A549 (cell line): ENCODE measurements at regions not wholly inside any gene's neighbourhood (a gene's known extent, or its start where the extent isn't known, plus 50 kb on each side); places are given as distances from the start of the nearest gene placed in this dataset.
"Not testable (repeated sequence)": the region's sequence is repeated elsewhere in the genome, so short reads cannot be mapped to it uniquely, and the experiment has no call there.

Experiments used
- ATAC-seq, 2 experiments: fragments of 200-7000 bp in 1 of 2; fragments of >200 bp in 1 of 2; cut with Nextera tagmentation in 1 of 2; cut with Tn5 transposase in 1 of 2; 3 replicates each; pipeline versions ENCODE4 v1.8.0 to v1.9.1; 2018 to 2020; ENCODE audit warnings: mild to moderate bottlenecking in 1 of 2, moderate library complexity in 1 of 2
- CTCF ChIA-PET: fragments of 300-600 bp; sonication (Branson Sonifier 250); formaldehyde crosslinking; extraction: SDS; loops from one replicate; lab custom pipeline; 2021; ENCODE audit warnings: antibody characterized with exemption, inconsistent platforms; lab: Yijun Ruan, JAX
- POLR2A ChIA-PET: fragments of 350-600 bp; formaldehyde crosslinking; extraction: SDS; loops from one replicate; lab custom pipeline; 2021; ENCODE audit warnings: antibody characterized with exemption, inconsistent platforms; lab: Yijun Ruan, JAX
- DNase-seq, 2 experiments: peaks; one replicate each; pipeline versions ENCODE4 v3.0.0 to v3.0.0-alpha.2; 2011 to 2016; ENCODE audit warnings: low read depth in 1 of 2, low spot score in 1 of 2
- FAIRE-seq: peaks from 2 replicates; lab custom pipeline; 2011; peaks lifted over from hg19 to GRCh38; lab: Jason Lieb, UNC
- H3K27ac ChIP-seq, 2 experiments: fragments of >200 bp; sonication (Bioruptor Twin); formaldehyde crosslinking; 3 replicates each; pipeline ENCODE4 v1.5.1; 2016 to 2017
- H3K4me1 ChIP-seq: fragments of >200 bp; sonication (Bioruptor Twin); formaldehyde crosslinking; 3 replicates; pipeline ENCODE4 v1.6.1; 2016
- H3K4me2 ChIP-seq: fragments of >200 bp; sonication (Bioruptor Twin); formaldehyde crosslinking; 3 replicates; pipeline ENCODE4 v1.6.1; 2016
- H3K4me3 ChIP-seq: fragments of >200 bp; sonication (Bioruptor Twin); formaldehyde crosslinking; 3 replicates; pipeline ENCODE4 v1.5.1; 2016
- H3K9me3 ChIP-seq: fragments of >200 bp; sonication (Bioruptor Twin); formaldehyde crosslinking; 3 replicates; pipeline ENCODE4 v1.6.1; 2016
- ATOH8 ChIP-seq: fragments of 250-450 bp; sonication (Bioruptor Pico); IDR thresholded peaks from 2 replicates; pipeline ENCODE4 v1.5.0; 2020; ENCODE audit warnings: low read depth, mild to moderate bottlenecking, moderate library complexity
- CEBPB ChIP-seq, 2 experiments: fragments of >200 bp in 1 of 2; sonication (Bioruptor Twin) in 1 of 2; formaldehyde crosslinking in 1 of 2; IDR thresholded peaks; 2 replicates each; pipeline ENCODE4 v1.6.1; 2012 to 2016
- CHD2 ChIP-seq: fragments of 150-350 bp; IDR thresholded peaks from 2 replicates; pipeline ENCODE4 v1.6.1; 2014; ENCODE audit warnings: low read length; ENCODE audit not compliant: partially characterized antibody
- CHD4 ChIP-seq: fragments of 200-600 bp; sonication (generic); IDR thresholded peaks from 2 replicates; pipeline ENCODE4 v1.6.1; 2016; ENCODE audit warnings: antibody characterized with exemption, mild to moderate bottlenecking, borderline replicate concordance
- EHF ChIP-seq: fragments of 250-450 bp; sonication (Bioruptor Pico); IDR thresholded peaks from 2 replicates; pipeline ENCODE4 v1.5.0; 2020; ENCODE audit warnings: mild to moderate bottlenecking
- EHMT2 ChIP-seq: fragments of 200-600 bp; sonication (generic); IDR thresholded peaks from 2 replicates; pipeline ENCODE4 v1.6.1; 2016; ENCODE audit warnings: antibody characterized with exemption, low read depth, mild to moderate bottlenecking, moderate library complexity
- FOSB ChIP-seq: fragments of 250-450 bp; sonication (Bioruptor Pico); IDR thresholded peaks from 2 replicates; pipeline ENCODE4 v1.5.0; 2020; ENCODE audit warnings: mild to moderate bottlenecking, moderate library complexity
- FOSL2 ChIP-seq, 2 experiments: fragments of 450-650 bp in 1 of 2; fragments of >200 bp in 1 of 2; sonication (Bioruptor Twin) in 1 of 2; formaldehyde crosslinking; IDR thresholded peaks; 2 replicates each; pipeline versions ENCODE4 v1.5.0 to v1.6.1; 2016 to 2020; ENCODE audit warnings: mild to moderate bottlenecking in 1 of 2, moderate library complexity in 1 of 2
- GATA3 ChIP-seq: IDR thresholded peaks from 2 replicates; pipeline ENCODE4 v1.6.1; 2012; ENCODE audit warnings: borderline replicate concordance
- HOXA7 ChIP-seq: fragments of 250-450 bp; sonication (Bioruptor Pico); IDR thresholded peaks from 2 replicates; pipeline ENCODE4 v1.5.0; 2020; ENCODE audit warnings: mild to moderate bottlenecking, moderate library complexity
- HOXB13 ChIP-seq: fragments of 250-450 bp; sonication (Bioruptor Pico); IDR thresholded peaks from 2 replicates; pipeline ENCODE4 v1.5.0; 2020; ENCODE audit warnings: low read depth, mild to moderate bottlenecking, moderate library complexity
- JUN ChIP-seq, 2 experiments: fragments of >200 bp; sonication (Bioruptor Twin); formaldehyde crosslinking; IDR thresholded peaks; 2 replicates in 1 of 2; 3 replicates in 1 of 2; pipeline ENCODE4 v1.6.1; 2016 to 2017
- JUNB ChIP-seq: fragments of >200 bp; sonication (Bioruptor Twin); formaldehyde crosslinking; IDR thresholded peaks from 2 replicates; pipeline ENCODE4 v1.6.1; 2016
- KDM1A ChIP-seq: fragments of 200-600 bp; sonication (generic); IDR thresholded peaks from 2 replicates; pipeline ENCODE4 v1.6.1; 2016; ENCODE audit warnings: low read depth, mild to moderate bottlenecking
- MAZ ChIP-seq: fragments of 150-350 bp; IDR thresholded peaks from 2 replicates; pipeline ENCODE4 v1.6.1; 2014; ENCODE audit warnings: antibody characterized with exemption, low read depth, low read length, borderline replicate concordance
- NR3C1 ChIP-seq: fragments of >200 bp; sonication (Bioruptor Twin); formaldehyde crosslinking; IDR thresholded peaks from 3 replicates; pipeline ENCODE4 v1.6.1; 2017
- PHF8 ChIP-seq: fragments of 200-600 bp; sonication (generic); IDR thresholded peaks from 2 replicates; pipeline ENCODE4 v1.6.1; 2016; ENCODE audit warnings: low read depth, mild to moderate bottlenecking, antibody characterized with exemption, moderate library complexity, borderline replicate concordance
- POLR2A ChIP-seq: IDR thresholded peaks from 2 replicates; pipeline ENCODE4 v1.6.1; 2012; ENCODE audit warnings: mild to moderate bottlenecking, low read length
- POLR2AphosphoS2 ChIP-seq: conservative IDR thresholded peaks from 2 replicates; pipeline ENCODE4 v1.6.1; 2012; ENCODE audit warnings: low read length, improper control_type of control experiment, inconsistent platforms
- RARB ChIP-seq: fragments of 250-450 bp; sonication (Bioruptor Pico); IDR thresholded peaks from 2 replicates; pipeline ENCODE4 v1.8.0; 2021; ENCODE audit warnings: mild to moderate bottlenecking, moderate library complexity
- SREBF2 ChIP-seq: fragments of 450-650 bp; IDR thresholded peaks from 2 replicates; pipeline ENCODE4 v1.6.1; 2014; ENCODE audit warnings: mild to moderate bottlenecking, moderate library complexity
- TFCP2L1 ChIP-seq: fragments of 250-450 bp; sonication (Bioruptor Pico); IDR thresholded peaks from 2 replicates; pipeline ENCODE4 v1.5.0; 2021; ENCODE audit warnings: mild to moderate bottlenecking
- USF2 ChIP-seq: fragments of 450-650 bp; IDR thresholded peaks from 2 replicates; pipeline ENCODE4 v1.6.1; 2014; ENCODE audit warnings: antibody characterized with exemption
- ZSCAN20 ChIP-seq: fragments of 250-450 bp; sonication (Bioruptor Pico); IDR thresholded peaks from 2 replicates; pipeline ENCODE4 v1.8.0; 2022; ENCODE audit warnings: mild to moderate bottlenecking, moderate library complexity
- WGBS: methylation state at CpG from one replicate; pipeline ENCODE4 v1.1.6; 2017; ENCODE audit errors: missing lambda C conversion rate; 5-methylcytosine and 5-hydroxymethylcytosine counted together

- 34% methylated on average over 3 of the region's 3 CpGs for WGBS
- H3K27ac ChIP-seq, DNase-seq, CTCF ChIA-PET, H3K4me3 ChIP-seq, H3K4me2 ChIP-seq, ATAC-seq, H3K9me3 ChIP-seq, H3K4me1 ChIP-seq, POLR2A ChIA-PET: not testable (repeated sequence)
- FAIRE-seq: peak; percentile 46
Measured at GRCh38 chr3:193155044-193155781, 85.8 kb upstream of the PLAAT1 start.

- 0% methylated on average over 1 of the region's 11 CpGs for WGBS
- no peaks in the 10 kb centered on the region for H3K4me1 ChIP-seq
- ATAC-seq (no peak), DNase-seq (no peak)
- TF ChIP-seq ZSCAN20 (CRISPR knock-in tag) (no peak), TFCP2L1 (CRISPR knock-in tag) (no peak), JUN (IDR thresholded peaks at IDR 0.05) (no peak), CHD2 (no peak), HOXA7 (CRISPR knock-in tag) (no peak), GATA3 (no peak), HOXB13 (CRISPR knock-in tag) (no peak), POLR2AphosphoS2 (no peak), EHMT2 (no peak), NR3C1 (no peak), JUNB (no peak), FOSL2 (IDR thresholded peaks at IDR 0.05) (no peak), FOSL2 (CRISPR knock-in tag; IDR thresholded peaks at IDR 0.05) (no peak)
- TF ChIP-seq, all 56 proteins: peak for 0
- Histone ChIP-seq H3K27ac (no peak overlapping the region), H3K4me3 (no peak overlapping the region), H3K4me2 (no peak overlapping the region), H3K9me3 (no peaks in the 10 kb centered on the region; the same call in 2 of the 3 replicates)
- ChIA-PET CTCF (interaction anchor here (0.8 kb wide), 1 partner anchor 17 kb away, joined by 3 read pairs; no protein-coding TSS in a partner anchor), POLR2A (no interaction called here)
- FAIRE-seq: no peak
Measured at GRCh38 chr3:193157051-193157450, 84.0 kb upstream of the PLAAT1 start.

- no peaks in the 10 kb centered on the region for H3K4me1 ChIP-seq
- CTCF ChIA-PET: no interaction called here
- POLR2A ChIA-PET: no interaction called here
- ATAC-seq (no peak), DNase-seq (no peak), FAIRE-seq (no peak)
- H3K4me2 ChIP-seq: no peak overlapping the region
- no peak overlapping the region for H3K27ac ChIP-seq
- no peak overlapping the region for H3K4me3 ChIP-seq
- TF ChIP-seq CEBPB (IDR thresholded peaks at IDR 0.05) (no peak), NR3C1 (no peak), HOXA7 (CRISPR knock-in tag) (no peak), PHF8 (no peak), HOXB13 (CRISPR knock-in tag) (no peak), USF2 (no peak), POLR2AphosphoS2 (no peak), POLR2A (no peak), CHD4 (no peak), EHF (CRISPR knock-in tag) (no peak), RARB (no peak), ATOH8 (CRISPR knock-in tag) (no peak), FOSL2 (IDR thresholded peaks at IDR 0.05) (no peak), FOSL2 (CRISPR knock-in tag; IDR thresholded peaks at IDR 0.05) (no peak), SREBF2 (no peak), KDM1A (no peak), MAZ (no peak), FOSB (CRISPR knock-in tag) (no peak)
- 8% methylated on average over 4 of the region's 4 CpGs for WGBS
- H3K9me3 ChIP-seq: no peaks in the 10 kb centered on the region; the same call in 2 of the 3 replicates
Measured at GRCh38 chr3:193165431-193166120, 75.4 kb upstream of the PLAAT1 start.
